NCI-H82 (cell line): ENCODE measurements at regions not wholly inside any gene's neighbourhood (a gene's known extent, or its start where the extent isn't known, plus 50 kb on each side); places are given as distances from the start of the nearest gene placed in this dataset.
"Not testable (repeated sequence)": the region's sequence is repeated elsewhere in the genome, so short reads cannot be mapped to it uniquely, and the experiment has no call there.

Experiments
- DNase-seq: peaks from one replicate; lab custom pipeline; 2025; lab: John Stamatoyannopoulos, UW

DNA sequence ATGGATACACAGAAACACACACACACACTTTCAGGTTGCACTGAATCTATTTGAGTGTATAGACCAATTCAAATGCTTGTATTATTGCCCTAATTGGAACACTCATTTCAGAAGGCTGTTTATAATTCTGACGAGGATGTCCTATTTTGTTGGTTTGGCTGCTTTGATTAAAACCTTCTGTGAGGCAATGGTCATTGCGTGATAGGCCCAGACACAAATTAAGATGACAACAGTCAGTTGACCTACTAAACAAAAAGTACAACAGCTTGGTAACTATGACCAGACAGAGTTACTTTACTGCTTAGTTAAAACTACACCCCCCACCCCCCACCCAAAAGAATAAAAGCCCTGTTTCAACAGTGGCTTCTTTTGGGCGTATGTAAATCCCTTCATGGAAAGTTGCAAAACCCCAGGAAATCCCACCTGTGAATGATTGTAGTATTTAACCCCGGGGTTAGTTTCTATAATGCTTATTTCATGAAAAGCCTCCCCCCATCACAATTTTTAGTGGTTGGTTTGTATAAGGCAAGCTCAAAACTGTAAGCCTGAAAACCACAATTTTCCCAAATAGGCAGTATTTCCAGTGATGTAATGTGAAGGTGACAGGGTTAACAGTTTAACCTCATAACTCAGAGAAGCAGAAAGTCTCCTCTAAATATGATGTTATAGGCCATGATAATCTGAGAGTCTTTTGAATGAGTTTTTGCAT, 340.8 kb downstream of the FGF10 start:
- DNase-seq = no peak

DNA sequence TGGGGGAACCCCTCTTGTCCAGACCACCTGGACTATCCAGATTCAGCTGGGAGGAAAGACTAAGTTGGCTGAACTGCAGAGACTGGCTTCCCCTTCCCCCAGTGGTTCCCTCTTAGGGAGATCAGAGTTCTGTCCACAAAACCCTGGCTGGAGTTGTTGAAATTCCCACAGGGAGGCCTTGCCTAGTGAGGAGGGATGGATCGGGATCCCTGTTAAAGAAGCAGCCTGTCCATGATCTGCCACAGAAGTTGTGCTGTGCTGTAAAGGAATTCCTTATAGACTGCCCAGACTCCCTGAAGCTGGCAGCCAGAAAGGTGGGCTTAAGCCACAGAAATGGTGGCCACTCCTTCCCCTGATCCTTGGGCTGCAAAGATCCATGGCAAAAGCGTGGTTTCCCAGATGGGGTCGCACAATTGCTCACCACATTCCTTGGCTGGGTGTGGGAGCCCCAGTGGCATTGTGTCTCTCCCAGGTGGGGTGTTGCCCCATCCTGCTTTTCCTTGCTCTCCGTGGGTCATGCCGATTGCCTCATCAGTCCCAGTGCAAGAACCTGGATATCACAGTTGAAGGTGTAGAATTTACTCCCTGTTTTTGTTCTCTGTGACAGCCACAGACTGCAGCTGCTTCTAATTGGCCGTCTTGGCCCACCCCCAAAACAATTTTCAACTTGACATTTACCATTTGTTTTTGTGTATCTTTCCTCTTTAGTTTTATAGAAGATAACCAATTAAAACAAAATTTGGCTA, 342.4 kb downstream of the FGF10 start:
- no peak for DNase-seq

GRCh38 chr5:44044549-44044948, 344.7 kb downstream of the FGF10 start:
- DNase-seq = not testable (repeated sequence)

DNA sequence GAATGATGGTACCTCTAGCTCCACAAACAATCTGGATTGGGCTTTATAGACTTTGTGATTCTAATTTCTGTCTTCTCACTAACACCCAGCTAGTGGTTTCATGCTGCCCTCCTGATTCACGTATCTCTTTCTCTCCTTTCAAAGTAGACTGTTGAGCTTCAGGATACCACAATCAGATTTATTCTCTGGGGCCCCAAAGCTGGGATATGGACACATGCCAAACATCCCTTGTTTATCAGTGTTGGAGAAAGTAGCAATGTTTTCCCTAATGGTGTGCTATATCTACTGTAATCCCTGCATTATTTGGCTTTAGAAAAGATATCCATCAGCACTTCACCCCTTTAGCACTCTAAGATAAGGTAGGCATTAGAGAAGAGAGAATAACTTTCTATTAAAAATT, 361.0 kb downstream of the FGF10 start:
- peak; percentile 1 for DNase-seq

DNA sequence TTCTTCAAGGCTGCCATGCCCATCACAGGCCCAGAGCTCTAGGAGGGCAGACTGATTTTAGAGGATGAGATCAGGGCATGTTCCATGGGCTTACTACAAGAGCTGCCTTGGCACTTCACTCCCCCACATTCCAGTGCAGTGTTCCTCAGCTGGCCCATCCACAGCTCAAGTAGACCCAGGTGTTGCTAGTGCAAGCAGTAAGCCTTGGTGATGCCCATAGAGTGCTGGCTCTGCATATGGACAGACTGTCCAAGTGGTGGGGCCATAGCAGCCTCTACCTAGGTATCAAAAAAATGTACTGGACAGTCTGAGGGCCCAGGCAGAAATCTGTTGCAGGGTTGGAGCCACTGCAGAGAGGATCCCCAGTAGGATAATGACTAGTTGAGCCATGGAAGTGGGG, 366.6 kb downstream of the FGF10 start:
- no peak for DNase-seq

- DNase-seq = no peak
Measured at GRCh38 chr5:44011518-44011917, 377.7 kb downstream of the FGF10 start.

- no peak for DNase-seq
Measured at GRCh38 chr5:44002381-44002901, 386.8 kb downstream of the FGF10 start.

DNA sequence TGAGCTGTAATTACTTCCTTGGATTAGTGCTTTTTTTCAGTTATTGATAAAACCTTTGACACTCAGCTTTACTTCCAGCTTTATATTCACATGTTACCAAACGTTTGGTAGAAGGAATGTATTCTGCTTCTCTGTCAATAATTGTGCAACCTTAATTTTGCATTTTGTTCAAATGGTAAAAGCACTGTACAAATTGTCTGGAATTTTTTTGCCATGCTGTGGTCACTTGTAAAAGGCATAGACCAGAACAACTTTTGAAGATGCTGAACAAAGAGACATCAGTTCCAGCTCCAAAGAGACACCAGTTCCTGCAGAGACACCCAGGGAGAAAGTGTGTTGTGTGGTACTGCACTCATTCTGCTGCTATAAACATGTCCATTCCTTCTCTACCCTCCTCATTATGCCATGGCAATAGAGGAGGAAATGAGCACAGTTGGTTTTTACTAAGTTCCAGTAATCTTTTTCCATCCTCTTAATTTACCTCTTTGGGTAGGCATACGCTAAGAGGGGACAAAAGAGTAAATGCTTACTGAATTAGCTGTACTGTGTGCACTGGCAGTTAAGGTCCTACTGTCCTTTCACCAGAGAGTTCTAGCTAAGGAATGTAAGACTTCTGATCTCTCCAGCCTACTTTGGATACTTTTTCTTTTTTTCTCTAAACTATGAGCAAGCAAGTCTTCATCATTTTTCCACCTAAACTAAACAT, 387.4 kb downstream of the FGF10 start:
- DNase-seq = no peak

DNA sequence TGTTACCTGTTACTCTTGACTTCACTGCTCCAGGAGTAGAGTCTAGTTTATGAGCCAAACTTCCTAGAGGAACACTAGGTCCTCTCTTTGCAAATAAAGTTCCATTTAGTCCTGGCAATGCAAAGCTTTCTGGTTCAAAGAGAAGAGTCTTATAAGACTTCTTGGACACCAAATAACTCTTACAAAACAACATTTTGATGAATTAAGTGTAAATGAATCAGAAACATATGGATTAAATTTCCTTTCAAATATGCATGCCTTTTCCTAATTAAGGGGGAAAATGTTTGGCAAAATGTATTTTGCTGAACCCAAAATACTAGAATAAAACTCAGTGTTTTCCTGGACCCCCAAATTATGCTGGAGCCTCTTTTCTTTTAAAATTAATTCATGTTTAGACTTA, 388.0 kb downstream of the FGF10 start:
- no peak for DNase-seq

DNA sequence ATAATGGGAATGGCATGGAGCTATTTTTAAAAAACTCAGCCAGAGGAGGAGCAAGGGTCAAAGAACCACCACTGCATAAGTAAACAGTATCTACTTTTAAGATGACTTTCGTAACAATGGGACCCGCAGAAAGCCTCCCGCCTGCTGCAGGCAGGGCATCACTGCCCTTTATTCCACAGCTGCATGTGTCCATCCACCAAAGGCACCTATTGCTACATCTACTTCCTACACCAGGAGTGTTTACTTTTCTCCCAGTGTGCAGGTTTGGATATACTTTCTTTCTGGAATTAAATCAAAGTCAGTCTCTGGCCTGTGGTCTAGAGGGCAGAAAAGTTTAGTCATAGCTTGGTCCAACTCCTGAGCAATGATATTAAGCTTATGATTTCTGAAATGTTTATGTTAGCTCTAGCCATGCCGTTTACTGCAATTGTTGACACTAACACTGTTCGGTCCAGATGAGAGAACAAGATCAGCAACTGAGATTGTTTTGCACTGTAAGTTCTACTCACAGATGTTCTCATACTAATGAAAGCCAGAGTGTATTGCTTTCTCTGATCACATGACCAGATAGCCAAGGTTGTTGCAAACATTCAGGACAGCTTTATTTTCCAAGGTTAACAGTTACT, 391.5 kb downstream of the FGF10 start:
- peak; percentile 25 for DNase-seq

- no peak for DNase-seq
Measured at GRCh38 chr5:43996221-43996620, 393.0 kb downstream of the FGF10 start.

DNA sequence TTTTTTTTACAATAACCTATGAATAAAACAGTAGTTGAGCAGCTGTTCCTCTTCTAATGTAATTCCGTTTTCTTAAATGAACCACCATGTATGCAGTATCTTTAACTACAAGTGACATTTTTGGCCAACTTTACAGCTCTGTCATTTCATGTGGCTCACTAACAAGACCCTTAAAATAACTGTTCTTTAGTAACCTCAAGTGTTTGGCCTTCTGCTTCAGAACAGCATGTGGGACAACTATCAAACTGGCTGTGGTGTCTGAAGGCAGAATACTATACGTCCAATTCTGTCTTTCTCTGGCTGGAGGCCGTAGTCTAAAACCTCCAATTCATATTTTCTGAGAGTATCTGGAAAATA, 391.4 kb downstream of the NNT start:
- DNase-seq = no peak

- peak; percentile 50 for DNase-seq
Measured at GRCh38 chr5:43993634-43994351, 390.8 kb downstream of the NNT start.

GRCh38 chr5:43985411-43985810, 382.4 kb downstream of the NNT start:
- DNase-seq = no peak

DNA sequence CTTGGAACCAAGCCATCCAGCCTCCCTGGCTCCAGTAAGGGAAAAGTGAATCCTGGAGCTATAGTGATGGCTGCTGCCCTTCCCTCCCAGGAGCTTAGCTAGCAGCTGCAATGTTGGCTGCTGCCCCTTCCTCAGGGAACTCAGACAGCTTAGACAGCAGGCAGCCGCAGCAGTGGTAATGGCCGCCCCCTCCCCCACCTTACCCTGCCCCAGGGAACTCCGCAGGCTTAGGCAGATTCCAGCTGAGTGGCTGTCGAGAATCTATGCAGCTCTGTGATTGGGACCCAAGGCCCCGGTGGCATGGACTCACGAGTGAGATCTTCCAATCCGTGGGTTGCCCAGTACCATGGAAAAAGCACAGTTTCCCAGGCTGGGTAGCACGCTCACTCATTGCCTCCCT, 378.6 kb downstream of the NNT start:
- DNase-seq = peak; percentile 71

DNA sequence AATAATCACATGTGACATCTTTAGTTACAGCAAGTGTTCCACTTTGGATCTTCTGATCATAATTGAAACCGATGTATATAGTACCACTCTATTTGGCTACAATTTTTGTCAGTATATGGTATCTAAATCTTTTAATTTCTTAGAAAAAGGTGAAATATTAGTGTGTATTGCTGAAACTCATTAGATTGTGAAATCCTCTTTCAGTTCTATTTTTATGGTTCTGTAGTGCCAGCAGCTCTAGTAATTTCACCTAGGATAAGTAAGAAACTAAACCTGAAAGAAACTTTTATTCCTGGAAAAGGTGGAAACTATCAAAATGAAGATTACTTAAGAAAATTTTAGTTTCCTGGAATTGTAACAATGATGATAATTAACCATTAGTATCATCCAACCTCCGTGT, 370.9 kb downstream of the NNT start:
- DNase-seq = no peak

- no peak for DNase-seq
Measured at GRCh38 chr5:43973318-43973717, 370.3 kb downstream of the NNT start.

DNA sequence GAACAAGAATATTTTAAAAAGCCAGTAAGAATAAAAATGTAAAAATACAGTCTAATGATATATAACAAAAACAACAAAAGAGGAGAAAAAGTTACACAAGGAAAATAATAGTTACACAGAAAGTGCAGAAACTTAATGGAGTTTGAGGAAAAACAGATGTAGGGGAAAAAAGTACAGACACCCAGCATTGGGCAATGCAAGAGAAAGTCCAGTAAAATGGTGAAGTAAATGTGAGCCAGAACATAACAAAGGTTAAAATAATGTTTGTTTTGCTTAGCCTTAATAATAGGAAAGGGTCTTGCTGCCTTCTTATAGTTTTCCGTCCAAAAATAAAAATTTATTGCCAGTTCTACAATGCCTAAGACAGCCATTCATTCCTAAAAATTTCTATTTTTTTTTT, 364.2 kb downstream of the NNT start:
- no peak for DNase-seq

- no peak for DNase-seq
Measured at GRCh38 chr5:43959144-43959543, 356.2 kb downstream of the NNT start.

DNA sequence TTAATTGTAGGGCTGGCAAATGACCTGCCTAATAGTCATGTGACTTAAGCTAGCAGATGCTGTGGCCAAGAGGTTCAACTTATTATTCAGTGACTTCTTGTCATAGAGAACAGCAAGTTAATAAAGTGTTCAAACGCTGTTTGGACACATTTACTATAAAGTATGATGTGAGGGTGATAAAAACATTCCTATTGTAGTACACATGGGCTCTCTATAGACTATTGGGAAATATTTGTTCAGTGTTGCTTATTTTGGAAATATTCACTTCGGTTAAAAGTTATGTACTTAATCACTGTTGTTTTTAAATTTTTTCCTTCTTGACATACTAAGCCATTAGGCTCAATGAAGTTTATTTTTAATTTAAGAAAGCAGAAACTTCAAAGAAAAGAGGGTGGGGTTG, 345.0 kb downstream of the NNT start:
- DNase-seq = no peak

DNA sequence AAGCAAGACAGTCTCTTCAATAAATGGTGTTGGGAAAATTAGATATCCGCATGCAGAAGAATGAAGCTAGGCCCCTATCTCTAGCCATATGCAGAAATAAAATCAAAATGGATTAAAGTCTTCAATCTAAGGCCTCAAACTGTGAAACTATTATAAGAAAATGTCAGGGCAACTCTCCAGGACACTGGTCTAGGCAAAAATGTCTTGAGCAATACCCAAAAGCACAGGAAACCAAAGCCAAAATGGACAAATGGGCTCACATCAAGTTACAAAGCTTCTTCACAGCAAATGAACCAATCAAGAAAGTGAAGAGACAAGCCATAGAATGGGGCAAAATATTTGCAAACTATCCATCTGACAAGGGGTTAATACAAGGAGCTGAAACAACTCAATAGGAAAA, 338.8 kb downstream of the NNT start:
- DNase-seq = no peak

DNA sequence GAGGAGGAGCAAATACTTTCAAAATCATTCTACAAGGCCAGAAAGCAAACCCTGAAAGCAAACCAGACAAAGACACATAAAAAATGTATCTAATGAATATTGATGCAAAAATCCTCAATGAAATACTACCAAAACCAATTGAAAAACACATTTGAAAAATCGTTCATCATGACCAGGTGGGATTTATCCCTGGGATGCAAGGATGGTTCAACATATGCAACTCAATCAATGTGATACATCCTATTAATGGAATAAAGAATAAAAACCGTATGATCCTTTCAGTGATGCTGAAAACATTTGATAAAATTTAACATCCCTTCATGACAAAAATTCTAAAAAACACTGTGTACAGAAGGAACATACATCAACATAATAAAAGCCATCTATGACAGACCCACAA, 337.6 kb downstream of the NNT start:
- DNase-seq = no peak
